Esophagus muscularis mucosa (tissue), 4 donors: ENCODE measurements at regions not wholly inside any gene's neighbourhood (a gene's known extent, or its start where the extent isn't known, plus 50 kb on each side); places are given as distances from the start of the nearest gene placed in this dataset.

Experiments used
- CTCF ChIP-seq, 3 experiments: fragments of 200-600 bp in 2 of 3; fragments of 450-650 bp in 1 of 3; sonication (generic) in 2 of 3; IDR thresholded peaks; one replicate each; pipeline ENCODE4 v1.5.1; 2017 to 2019; ENCODE audit warnings: antibody characterized with exemption in 3 of 3, mild to moderate bottlenecking in 2 of 3, moderate library complexity in 1 of 3
- EP300 ChIP-seq: sonication (generic); formaldehyde crosslinking; IDR thresholded peaks from one replicate; pipeline ENCODE4 v1.6.1; 2017; ENCODE audit warnings: antibody characterized with exemption
- POLR2A ChIP-seq: fragments of 450-650 bp; IDR thresholded peaks from one replicate; pipeline ENCODE4 v1.6.1; 2017; ENCODE audit warnings: antibody characterized with exemption, moderate library complexity, mild to moderate bottlenecking, low read depth
- POLR2AphosphoS5 ChIP-seq, 2 donors: sonication (generic); formaldehyde crosslinking; IDR thresholded peaks; one replicate each; pipeline ENCODE4 v1.6.1; 2017; ENCODE audit warnings: antibody characterized with exemption in 2 of 2

- no peak for TF ChIP-seq EP300
- no peak for TF ChIP-seq CTCF (IDR thresholded peaks at IDR 0.05)
- TF ChIP-seq POLR2AphosphoS5 (IDR thresholded peaks at IDR 0.05), result no peak
- no peak for TF ChIP-seq POLR2A
These were observed 507.4 kb downstream of the ANKRD7 start for GRCh38 chr7:118731854-118732253.
